GM21576 (cell line): ENCODE measurements at regions not wholly inside any gene's neighbourhood (a gene's known extent, or its start where the extent isn't known, plus 50 kb on each side); places are given as distances from the start of the nearest gene placed in this dataset.

Experiments
- ATAC-seq: cut with Tn5 transposase; IDR thresholded peaks from one replicate; pipeline ENCODE4 v1.9.1; 2021; ENCODE audit warnings: mild to moderate bottlenecking, moderate library complexity; ENCODE audit not compliant: unreplicated experiment

DNA sequence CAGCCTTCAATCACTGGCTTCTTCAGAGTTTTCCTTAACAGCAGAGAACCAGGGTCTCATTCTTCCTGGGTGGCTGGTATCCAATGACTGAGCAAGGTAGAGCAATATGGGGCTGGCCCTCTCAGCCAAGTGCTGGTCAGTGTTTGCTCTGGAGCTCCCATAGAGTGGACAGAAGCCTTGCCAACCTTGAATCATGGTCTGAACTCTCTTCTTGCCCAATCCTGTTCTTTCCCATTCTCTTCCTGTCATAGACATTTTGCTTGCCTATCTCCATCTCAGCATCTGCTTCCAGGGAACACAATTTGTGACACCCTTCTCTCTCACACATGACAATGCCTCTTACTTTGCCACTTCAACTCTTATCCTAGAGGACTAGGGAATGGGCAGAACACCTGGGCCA lies 245.6 kb upstream of the PEX5L start:
- no peak for ATAC-seq

GRCh38 chr3:180283251-180283650 lies 246.5 kb upstream of the PEX5L start:
- ATAC-seq: no peak

- no peak for ATAC-seq
Measured at GRCh38 chr3:180284331-180285110, 247.8 kb upstream of the PEX5L start.

DNA sequence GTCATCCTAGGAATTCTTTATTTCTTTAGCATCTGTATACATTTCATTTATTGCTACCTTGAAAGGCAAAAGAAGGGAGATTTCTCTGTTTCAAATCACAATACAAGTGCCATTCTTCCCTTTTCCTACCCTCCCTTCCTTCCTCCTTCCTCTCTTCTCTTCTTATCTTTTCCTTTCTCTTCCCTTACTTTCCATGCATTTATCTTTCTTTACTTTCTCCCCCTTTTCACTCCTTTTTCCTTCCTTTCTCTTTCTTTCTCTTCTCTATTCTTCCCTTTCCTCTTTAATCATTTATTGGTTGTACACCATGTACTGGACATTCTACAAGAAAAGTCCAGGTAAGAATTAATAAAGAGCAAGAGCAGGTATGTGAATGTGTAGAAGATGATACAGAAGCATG lies 251.0 kb upstream of the PEX5L start:
- ATAC-seq: no peak

GRCh38 chr3:180288816-180289215 lies 252.1 kb upstream of the PEX5L start:
- no peak for ATAC-seq

DNA sequence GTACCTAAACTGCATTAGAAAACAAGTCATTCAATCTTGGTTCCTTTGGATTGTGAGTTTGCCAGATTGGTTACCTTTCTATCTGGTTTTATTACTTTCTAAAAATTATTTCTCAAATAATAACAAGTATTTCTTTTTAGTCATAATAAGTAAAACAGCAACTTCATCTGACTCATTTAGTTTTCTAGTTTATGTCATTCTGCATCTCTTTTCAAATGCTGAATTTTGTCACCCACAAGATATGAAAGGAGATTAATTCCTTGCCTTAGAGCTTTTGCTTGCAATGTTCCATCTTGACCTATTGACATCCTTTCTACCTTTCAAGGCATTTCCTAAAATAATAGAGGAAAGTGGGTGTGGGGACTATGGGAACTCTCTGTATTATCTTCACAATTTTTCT lies 253.6 kb upstream of the PEX5L start:
- no peak for ATAC-seq

DNA sequence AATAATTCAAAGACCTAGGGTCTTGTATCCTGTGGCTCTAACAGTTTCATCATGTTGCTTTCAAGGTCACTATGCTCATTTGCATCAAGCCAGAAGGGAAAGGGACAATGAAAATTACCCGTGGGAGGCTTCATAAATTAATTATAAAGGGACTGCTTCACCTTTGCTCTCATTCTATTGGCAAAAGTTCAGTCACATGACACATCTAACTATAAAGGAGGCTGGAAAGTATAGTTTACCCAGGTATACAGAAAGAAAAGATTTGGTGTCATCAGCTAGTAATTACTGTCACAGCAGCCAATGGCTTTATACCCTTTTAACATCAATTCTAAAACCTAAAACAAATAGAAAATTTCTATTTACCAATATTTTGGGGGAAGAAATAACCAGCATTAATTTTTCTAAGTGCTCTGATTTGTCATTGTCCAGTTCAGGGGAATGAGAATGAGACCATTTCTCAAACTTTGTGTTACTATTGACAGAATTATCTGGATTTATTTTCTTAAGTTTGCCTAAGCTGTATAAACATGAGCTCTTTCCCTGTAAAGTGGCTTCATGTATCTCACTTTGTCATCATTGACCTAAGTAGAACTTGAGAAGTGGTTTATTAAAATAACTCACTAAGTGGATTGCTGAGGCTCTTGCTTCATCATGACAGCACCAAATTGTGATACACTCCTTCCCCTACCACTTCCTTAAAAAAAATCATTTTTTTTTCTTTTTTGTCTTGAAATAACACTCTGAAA lies 257.7 kb upstream of the PEX5L start:
- no peak for ATAC-seq

DNA sequence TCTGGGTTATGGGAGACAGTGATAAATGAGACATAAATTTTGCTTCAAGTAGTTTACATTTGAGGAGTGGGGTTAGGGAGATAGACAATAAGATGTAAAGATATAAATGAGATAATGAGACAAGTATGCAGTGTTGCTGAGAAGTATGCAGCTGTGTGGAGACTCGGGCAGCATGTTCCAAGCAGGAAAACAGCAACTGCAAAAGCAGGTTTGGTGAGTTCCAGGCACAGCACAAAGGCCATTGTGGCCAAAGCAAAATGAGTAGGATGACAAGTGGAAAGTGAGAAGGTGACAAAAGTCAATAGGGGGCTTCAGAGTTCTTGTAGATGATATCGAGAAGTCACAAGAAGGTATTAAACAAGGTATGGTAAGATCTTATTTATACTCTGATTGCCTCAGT lies 259.1 kb upstream of the PEX5L start:
- no peak for ATAC-seq

- no peak for ATAC-seq
Measured at GRCh38 chr3:180296971-180297370, 260.2 kb upstream of the PEX5L start.

- no peak for ATAC-seq
Measured at GRCh38 chr3:180306155-180306554, 269.4 kb upstream of the PEX5L start.

- no peak for ATAC-seq
Measured at GRCh38 chr3:180306691-180307090, 270.0 kb upstream of the PEX5L start.

- no peak for ATAC-seq
Measured at GRCh38 chr3:180311242-180311641, 274.5 kb upstream of the PEX5L start.

GRCh38 chr3:180316321-180316720 lies 279.6 kb upstream of the PEX5L start:
- ATAC-seq: no peak

DNA sequence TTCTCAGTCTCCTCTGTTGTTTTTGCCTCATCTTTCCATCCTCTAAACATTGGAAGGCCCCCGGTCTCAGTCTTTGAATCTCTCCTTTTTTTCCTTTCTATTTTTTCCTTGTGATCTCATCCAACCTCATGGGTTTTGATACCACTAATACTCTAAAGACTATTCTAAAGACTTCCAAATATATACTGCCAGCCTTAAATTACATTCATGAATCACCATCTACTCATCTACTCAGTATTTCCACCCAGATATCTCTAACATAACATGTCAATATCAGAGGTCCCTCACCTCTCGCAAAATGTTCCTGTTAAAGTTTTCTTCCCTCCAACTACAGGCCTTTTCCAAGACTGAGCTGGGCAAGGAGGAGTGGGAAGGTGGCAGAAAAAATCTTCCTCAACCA lies 282.5 kb upstream of the TTC14 start:
- no peak for ATAC-seq

DNA sequence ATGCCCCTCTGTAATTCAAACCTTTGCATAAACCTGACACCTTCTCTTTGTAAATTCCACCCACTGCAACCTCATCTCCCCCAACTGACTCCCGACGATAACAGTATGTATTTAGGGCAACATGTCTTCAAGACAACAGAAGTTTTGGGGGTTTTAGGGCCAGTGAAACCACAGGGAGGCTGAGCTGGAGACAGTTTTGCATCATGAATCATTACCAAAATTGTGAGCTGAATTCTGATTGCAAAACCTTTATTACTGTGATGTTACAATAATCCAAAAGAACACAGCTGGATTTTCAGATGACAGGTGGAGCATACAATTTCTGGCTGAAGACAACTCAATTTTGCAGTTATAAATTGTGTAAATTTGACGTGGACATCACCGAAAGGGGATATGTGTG lies 281.3 kb upstream of the TTC14 start:
- no peak for ATAC-seq

DNA sequence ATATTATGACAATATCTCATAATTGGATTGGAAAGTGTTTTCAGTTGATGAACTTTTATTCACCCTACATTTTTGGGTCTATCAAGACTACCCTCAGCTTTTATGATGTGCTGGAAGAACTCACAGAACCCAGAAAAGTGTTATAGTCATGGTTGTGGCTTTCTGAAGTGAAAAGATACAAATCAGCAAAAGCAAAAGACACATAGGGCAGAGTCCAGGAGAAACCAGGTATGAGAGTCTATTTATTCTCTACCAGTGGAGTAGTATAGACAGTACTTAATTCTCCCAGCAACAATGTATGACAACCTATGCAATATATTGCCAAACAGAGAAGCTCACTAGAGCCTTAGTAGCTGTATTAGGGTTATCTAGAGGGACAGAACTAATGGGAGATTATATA lies 280.4 kb upstream of the TTC14 start:
- no peak for ATAC-seq

- no peak for ATAC-seq
Measured at GRCh38 chr3:180322829-180323228, 279.1 kb upstream of the TTC14 start.

GRCh38 chr3:180324791-180325190 lies 277.2 kb upstream of the TTC14 start:
- ATAC-seq: no peak

DNA sequence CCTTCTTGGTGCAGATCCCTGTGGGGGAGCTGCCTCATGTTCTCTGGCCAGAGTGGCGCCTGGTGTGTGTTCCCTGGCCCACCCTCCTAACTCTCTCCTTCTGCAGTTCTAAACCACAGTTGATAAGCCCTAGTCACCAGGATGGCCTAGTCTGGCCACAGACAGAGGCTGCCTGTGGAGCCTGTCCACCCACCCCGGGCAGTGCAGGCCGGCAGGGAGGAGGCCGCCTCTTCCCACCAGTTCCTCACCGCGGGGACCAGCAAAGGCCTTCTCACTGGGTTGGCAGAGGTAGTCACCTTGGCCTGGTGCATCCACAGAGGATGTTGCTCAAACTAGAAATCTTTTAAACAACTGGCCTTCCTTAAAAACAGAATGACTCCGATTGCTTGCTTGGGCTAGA lies 276.4 kb upstream of the TTC14 start:
- ATAC-seq: no peak

GRCh38 chr3:180325958-180326357 lies 276.0 kb upstream of the TTC14 start:
- no peak for ATAC-seq

DNA sequence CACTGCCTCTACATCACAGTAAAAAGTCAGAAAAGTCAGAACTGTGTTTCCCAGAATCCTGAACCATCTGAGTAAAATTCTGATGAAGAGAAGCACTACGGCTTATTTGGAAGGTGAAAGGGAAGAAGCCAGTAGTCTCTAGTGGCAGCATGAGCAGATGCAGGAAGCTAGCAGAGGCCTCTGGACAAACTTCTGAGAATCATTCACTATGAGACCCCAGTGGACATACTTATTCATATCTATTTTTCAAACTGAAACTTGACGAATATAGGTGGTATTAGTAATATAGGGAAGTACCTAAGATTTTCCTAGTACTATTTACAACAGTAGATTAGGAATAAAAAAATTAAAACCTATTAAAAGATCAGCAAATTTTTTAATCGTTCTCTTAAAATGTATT lies 272.8 kb upstream of the TTC14 start:
- peak; percentile 71 for ATAC-seq

GRCh38 chr3:180329847-180330246 lies 272.1 kb upstream of the TTC14 start:
- no peak for ATAC-seq

DNA sequence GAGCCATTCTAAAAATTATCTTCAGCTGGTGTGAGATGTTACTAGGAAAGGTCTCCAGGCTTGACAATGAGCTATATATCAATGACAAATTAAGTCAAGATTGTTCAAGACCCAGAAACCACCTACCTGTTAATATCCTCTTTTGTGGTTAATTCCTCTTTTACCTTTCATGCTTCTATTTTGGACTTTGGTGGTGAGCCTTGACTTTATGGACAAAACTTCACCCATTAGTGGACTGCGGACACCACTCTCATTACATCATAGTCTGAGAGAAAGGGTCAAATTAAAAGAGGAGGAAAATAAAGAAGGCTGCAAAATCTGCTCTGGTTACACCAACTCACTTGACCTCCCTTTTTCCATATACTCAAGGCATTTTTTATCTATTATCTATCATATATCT lies 271.5 kb upstream of the TTC14 start:
- ATAC-seq: no peak
